B cell (primary cell): ENCODE measurements at regions not wholly inside any gene's neighbourhood (a gene's known extent, or its start where the extent isn't known, plus 50 kb on each side); places are given as distances from the start of the nearest gene placed in this dataset.

Experiments
- ATAC-seq: fragments of 200-7000 bp; cut with Tn5 transposase; one replicate; pipeline ENCODE4 v1.10.0; 2021; ENCODE audit warnings: low read depth, mild to moderate bottlenecking, moderate number of reproducible peaks, moderate library complexity
- CTCF ChIA-PET: fragments of 350-600 bp; sonication (Branson Sonifier 250); formaldehyde crosslinking; loops from one replicate; lab custom pipeline; 2021; ENCODE audit warnings: antibody characterized with exemption, inconsistent platforms; lab: Charles Lee
- POLR2A ChIA-PET: fragments of 350-600 bp; sonication (Branson Sonifier 250); formaldehyde crosslinking; loops from one replicate; lab custom pipeline; 2021; ENCODE audit warnings: antibody characterized with exemption; lab: Charles Lee
- DNase-seq: peaks from one replicate; pipeline ENCODE4 v3.0.0; 2013
- H2AFZ ChIP-seq: 2 replicates; pipeline ENCODE4 v1.6.1; 2012; ENCODE audit warnings: mild to moderate bottlenecking, low read depth, low read length; ENCODE audit not compliant: insufficient read depth, poor library complexity, severe bottlenecking
- H3K27ac ChIP-seq, 2 donors: 1 replicate in 1 of 2; 2 replicates in 1 of 2; pipeline ENCODE4 v1.5.1; 2012 to 2013; ENCODE audit warnings: low read length in 2 of 2, mild to moderate bottlenecking in 2 of 2, moderate library complexity in 1 of 2
- H3K27me3 ChIP-seq, 4 experiments: fragments of 200-600 bp in 1 of 4; sonication (generic) in 1 of 4; replicated peaks in 1 of 4; 1 replicate in 2 of 4; 2 replicates in 2 of 4; pipeline versions ENCODE4 v1.6.1 to v1.7.0; 2013 to 2016; ENCODE audit warnings: low read length in 3 of 4, mild to moderate bottlenecking in 2 of 4, mixed read lengths in 1 of 4, moderate library complexity in 1 of 4; ENCODE audit not compliant: insufficient read depth in 4 of 4, control insufficient read depth in 3 of 4; ENCODE audit errors: control extremely low read depth in 1 of 4
- H3K36me3 ChIP-seq, 2 experiments: replicated peaks in 1 of 2; 1 replicate in 1 of 2; 2 replicates in 1 of 2; pipeline versions ENCODE4 v1.6.1 to v1.7.1; 2013; ENCODE audit warnings: low read length in 1 of 2; ENCODE audit not compliant: insufficient read depth in 2 of 2, control insufficient read depth in 1 of 2; ENCODE audit errors: control extremely low read depth in 1 of 2, extremely low read depth in 1 of 2
- H3K4me1 ChIP-seq, 2 donors: fragments of 200-600 bp in 1 of 2; sonication (generic) in 1 of 2; 1 replicate in 1 of 2; 2 replicates in 1 of 2; pipeline versions ENCODE4 v1.5.1 to v1.6.1; 2013 to 2017; ENCODE audit warnings: low read length in 2 of 2; ENCODE audit not compliant: control insufficient read depth in 2 of 2, insufficient read depth in 2 of 2
- H3K4me2 ChIP-seq: replicated peaks from 2 replicates; pipeline ENCODE3; 2012; ENCODE audit warnings: mild to moderate bottlenecking, low read depth, low read length; ENCODE audit not compliant: poor library complexity, severe bottlenecking
- H3K4me3 ChIP-seq, 5 experiments: fragments of 200-600 bp in 1 of 5; sonication (generic) in 1 of 5; 1 replicate in 3 of 5; 2 replicates in 2 of 5; pipeline versions ENCODE4 v1.5.1 to v1.7.0; 2011 to 2016; ENCODE audit warnings: low read length in 4 of 5, mild to moderate bottlenecking in 4 of 5, low read depth in 2 of 5, control low read depth in 1 of 5, moderate library complexity in 1 of 5; ENCODE audit not compliant: insufficient read depth in 1 of 5; ENCODE audit errors: control extremely low read depth in 1 of 5, extremely low read depth in 1 of 5
- H3K79me2 ChIP-seq: fragments of 200-600 bp; sonication (generic); one replicate; pipeline ENCODE4 v1.6.0; 2016; ENCODE audit warnings: low read length; ENCODE audit not compliant: control insufficient read depth, insufficient read depth
- H3K9ac ChIP-seq: fragments of 200-600 bp; sonication (generic); 2 replicates; pipeline ENCODE4 v1.6.1; 2017; ENCODE audit warnings: mild to moderate bottlenecking, low read length, moderate library complexity
- H3K9me3 ChIP-seq, 3 donors: one replicate each; pipeline versions ENCODE4 v1.6.1 to v1.7.1; 2013; ENCODE audit warnings: low read length in 2 of 3; ENCODE audit not compliant: control insufficient read depth in 2 of 3, insufficient read depth in 1 of 3; ENCODE audit errors: control extremely low read depth in 1 of 3
- H4K20me1 ChIP-seq: 2 replicates; pipeline ENCODE4 v1.6.0; 2012; ENCODE audit warnings: mild to moderate bottlenecking, low read length; ENCODE audit not compliant: insufficient read depth, control insufficient read depth, poor library complexity, severe bottlenecking
- H3K27ac Mint-ChIP-seq: one replicate; pipeline ENCODE4 v1.8.0; 2021; ENCODE audit warnings: mixed read lengths
- H3K27me3 Mint-ChIP-seq: one replicate; pipeline ENCODE4 v1.8.0; 2021; ENCODE audit warnings: mixed read lengths
- H3K4me1 Mint-ChIP-seq: one replicate; pipeline ENCODE4 v1.8.0; 2021; ENCODE audit warnings: mixed read lengths
- H3K4me3 Mint-ChIP-seq: one replicate; pipeline ENCODE4 v1.8.0; 2021; ENCODE audit warnings: mixed read lengths
- H3K9me3 Mint-ChIP-seq: one replicate; pipeline ENCODE4 v1.8.0; 2022; ENCODE audit warnings: mixed read lengths; ENCODE audit not compliant: insufficient read depth
- CTCF ChIP-seq: fragments of 200-600 bp; IDR thresholded peaks from one replicate; pipeline ENCODE4 v1.8.0; 2022; ENCODE audit warnings: antibody characterized with exemption, mild to moderate bottlenecking
- EZH2 ChIP-seq: IDR thresholded peaks from 2 replicates; pipeline ENCODE4 v1.6.1; 2012; ENCODE audit warnings: borderline replicate concordance, low read depth, mild to moderate bottlenecking, moderate library complexity, low read length; ENCODE audit not compliant: insufficient read depth, poor library complexity, severe bottlenecking
- WGBS: methylation state at CpG from one replicate; pipeline ENCODE4 v1.1.5; 2013; ENCODE audit warnings: missing lambda C conversion rate; ENCODE audit not compliant: insufficient coverage; 5-methylcytosine and 5-hydroxymethylcytosine counted together
- intact Hi-C: fragments of 100-400 bp; cut with micrococcal nuclease; formaldehyde crosslinking; loops from one replicate; pipeline ENCODE4 v1.10.0; 2022

GRCh38 chr6:170035901-170036304 is 255.0 kb downstream of the DLL1 start:
- Mint-ChIP-seq H3K9me3 (no peaks in the 10 kb centered on the region), H3K27me3 (no peaks in the 10 kb centered on the region), H3K4me3 (no peak overlapping the region), H3K4me1 (no peaks in the 10 kb centered on the region), H3K27ac (no peak overlapping the region)
- WGBS: 68% methylated on average over 3 of the region's 4 CpGs
- H3K4me1 ChIP-seq: no peaks in the 10 kb centered on the region
- H3K36me3 ChIP-seq: no peaks in the 10 kb centered on the region
- no peak overlapping the region for H3K4me3 ChIP-seq
- H4K20me1 ChIP-seq: no peaks in the 10 kb centered on the region
- intact Hi-C loops: no loop called here
- no peak overlapping the region for H3K4me2 ChIP-seq
- no peak overlapping the region for H3K9ac ChIP-seq
- no peak for ATAC-seq
- DNase-seq: no peak
- no peak overlapping the region for H3K27ac ChIP-seq
- ChIA-PET POLR2A (no interaction called here), CTCF (no interaction called here)
- peaks cover 0 to 26% (median 0%) of the 10 kb centered on the region in 3 donors for H3K9me3 ChIP-seq
- no peak for TF ChIP-seq EZH2
- H3K79me2 ChIP-seq: no peaks in the 10 kb centered on the region
- no peak overlapping the region for H2AFZ ChIP-seq
- no peaks in the 10 kb centered on the region for H3K27me3 ChIP-seq

GRCh38 chr6:170035044-170035443 is 255.8 kb downstream of the DLL1 start:
- Mint-ChIP-seq H3K4me3 (no peak overlapping the region), H3K27me3 (no peaks in the 10 kb centered on the region), H3K27ac (no peak overlapping the region), H3K4me1 (no peaks in the 10 kb centered on the region), H3K9me3 (no peaks in the 10 kb centered on the region)
- Histone ChIP-seq H3K9ac (no peak overlapping the region), H3K27ac (no peak overlapping the region), H3K9me3 (peaks cover 0 to 26% (median 0%) of the 10 kb centered on the region in 3 donors), H3K4me3 (no peak overlapping the region), H2AFZ (no peak overlapping the region), H3K36me3 (no peaks in the 10 kb centered on the region), H3K79me2 (no peaks in the 10 kb centered on the region), H3K27me3 (no peaks in the 10 kb centered on the region), H4K20me1 (no peaks in the 10 kb centered on the region), H3K4me2 (no peak overlapping the region), H3K4me1 (no peaks in the 10 kb centered on the region)
- ATAC-seq (no peak), DNase-seq (no peak)
- CTCF ChIA-PET: no interaction called here
- intact Hi-C loops: no loop called here
- no CpG with 5 or more reads among the region's 3 CpGs for WGBS
- no peak for TF ChIP-seq CTCF
- TF ChIP-seq EZH2: no peak
- POLR2A ChIA-PET: no interaction called here
